B cell (primary cell): ENCODE measurements at regions not wholly inside any gene's neighbourhood (a gene's known extent, or its start where the extent isn't known, plus 50 kb on each side); places are given as distances from the start of the nearest gene placed in this dataset.

Experiments used
- ATAC-seq: fragments of 200-7000 bp; cut with Tn5 transposase; one replicate; pipeline ENCODE4 v1.10.0; 2021; ENCODE audit warnings: low read depth, mild to moderate bottlenecking, moderate number of reproducible peaks, moderate library complexity
- CTCF ChIA-PET: fragments of 350-600 bp; sonication (Branson Sonifier 250); formaldehyde crosslinking; loops from one replicate; lab custom pipeline; 2021; ENCODE audit warnings: antibody characterized with exemption, inconsistent platforms; lab: Charles Lee
- POLR2A ChIA-PET: fragments of 350-600 bp; sonication (Branson Sonifier 250); formaldehyde crosslinking; loops from one replicate; lab custom pipeline; 2021; ENCODE audit warnings: antibody characterized with exemption; lab: Charles Lee
- DNase-seq: peaks from one replicate; pipeline ENCODE4 v3.0.0; 2013
- H2AFZ ChIP-seq: 2 replicates; pipeline ENCODE4 v1.6.1; 2012; ENCODE audit warnings: mild to moderate bottlenecking, low read depth, low read length; ENCODE audit not compliant: insufficient read depth, poor library complexity, severe bottlenecking
- H3K27ac ChIP-seq, 2 donors: 1 replicate in 1 of 2; 2 replicates in 1 of 2; pipeline ENCODE4 v1.5.1; 2012 to 2013; ENCODE audit warnings: low read length in 2 of 2, mild to moderate bottlenecking in 2 of 2, moderate library complexity in 1 of 2
- H3K27me3 ChIP-seq, 4 experiments: fragments of 200-600 bp in 1 of 4; sonication (generic) in 1 of 4; replicated peaks in 1 of 4; 1 replicate in 2 of 4; 2 replicates in 2 of 4; pipeline versions ENCODE4 v1.6.1 to v1.7.0; 2013 to 2016; ENCODE audit warnings: low read length in 3 of 4, mild to moderate bottlenecking in 2 of 4, mixed read lengths in 1 of 4, moderate library complexity in 1 of 4; ENCODE audit not compliant: insufficient read depth in 4 of 4, control insufficient read depth in 3 of 4; ENCODE audit errors: control extremely low read depth in 1 of 4
- H3K36me3 ChIP-seq, 2 experiments: replicated peaks in 1 of 2; 1 replicate in 1 of 2; 2 replicates in 1 of 2; pipeline versions ENCODE4 v1.6.1 to v1.7.1; 2013; ENCODE audit warnings: low read length in 1 of 2; ENCODE audit not compliant: insufficient read depth in 2 of 2, control insufficient read depth in 1 of 2; ENCODE audit errors: control extremely low read depth in 1 of 2, extremely low read depth in 1 of 2
- H3K4me1 ChIP-seq, 2 donors: fragments of 200-600 bp in 1 of 2; sonication (generic) in 1 of 2; 1 replicate in 1 of 2; 2 replicates in 1 of 2; pipeline versions ENCODE4 v1.5.1 to v1.6.1; 2013 to 2017; ENCODE audit warnings: low read length in 2 of 2; ENCODE audit not compliant: control insufficient read depth in 2 of 2, insufficient read depth in 2 of 2
- H3K4me2 ChIP-seq: replicated peaks from 2 replicates; pipeline ENCODE3; 2012; ENCODE audit warnings: mild to moderate bottlenecking, low read depth, low read length; ENCODE audit not compliant: poor library complexity, severe bottlenecking
- H3K4me3 ChIP-seq, 5 experiments: fragments of 200-600 bp in 1 of 5; sonication (generic) in 1 of 5; 1 replicate in 3 of 5; 2 replicates in 2 of 5; pipeline versions ENCODE4 v1.5.1 to v1.7.0; 2011 to 2016; ENCODE audit warnings: low read length in 4 of 5, mild to moderate bottlenecking in 4 of 5, low read depth in 2 of 5, control low read depth in 1 of 5, moderate library complexity in 1 of 5; ENCODE audit not compliant: insufficient read depth in 1 of 5; ENCODE audit errors: control extremely low read depth in 1 of 5, extremely low read depth in 1 of 5
- H3K79me2 ChIP-seq: fragments of 200-600 bp; sonication (generic); one replicate; pipeline ENCODE4 v1.6.0; 2016; ENCODE audit warnings: low read length; ENCODE audit not compliant: control insufficient read depth, insufficient read depth
- H3K9ac ChIP-seq: fragments of 200-600 bp; sonication (generic); 2 replicates; pipeline ENCODE4 v1.6.1; 2017; ENCODE audit warnings: mild to moderate bottlenecking, low read length, moderate library complexity
- H3K9me3 ChIP-seq, 3 donors: one replicate each; pipeline versions ENCODE4 v1.6.1 to v1.7.1; 2013; ENCODE audit warnings: low read length in 2 of 3; ENCODE audit not compliant: control insufficient read depth in 2 of 3, insufficient read depth in 1 of 3; ENCODE audit errors: control extremely low read depth in 1 of 3
- H4K20me1 ChIP-seq: 2 replicates; pipeline ENCODE4 v1.6.0; 2012; ENCODE audit warnings: mild to moderate bottlenecking, low read length; ENCODE audit not compliant: insufficient read depth, control insufficient read depth, poor library complexity, severe bottlenecking
- H3K27ac Mint-ChIP-seq: one replicate; pipeline ENCODE4 v1.8.0; 2021; ENCODE audit warnings: mixed read lengths
- H3K27me3 Mint-ChIP-seq: one replicate; pipeline ENCODE4 v1.8.0; 2021; ENCODE audit warnings: mixed read lengths
- H3K4me1 Mint-ChIP-seq: one replicate; pipeline ENCODE4 v1.8.0; 2021; ENCODE audit warnings: mixed read lengths
- H3K4me3 Mint-ChIP-seq: one replicate; pipeline ENCODE4 v1.8.0; 2021; ENCODE audit warnings: mixed read lengths
- H3K9me3 Mint-ChIP-seq: one replicate; pipeline ENCODE4 v1.8.0; 2022; ENCODE audit warnings: mixed read lengths; ENCODE audit not compliant: insufficient read depth
- CTCF ChIP-seq: fragments of 200-600 bp; IDR thresholded peaks from one replicate; pipeline ENCODE4 v1.8.0; 2022; ENCODE audit warnings: antibody characterized with exemption, mild to moderate bottlenecking
- EZH2 ChIP-seq: IDR thresholded peaks from 2 replicates; pipeline ENCODE4 v1.6.1; 2012; ENCODE audit warnings: borderline replicate concordance, low read depth, mild to moderate bottlenecking, moderate library complexity, low read length; ENCODE audit not compliant: insufficient read depth, poor library complexity, severe bottlenecking
- WGBS: methylation state at CpG from one replicate; pipeline ENCODE4 v1.1.5; 2013; ENCODE audit warnings: missing lambda C conversion rate; ENCODE audit not compliant: insufficient coverage; 5-methylcytosine and 5-hydroxymethylcytosine counted together
- intact Hi-C: fragments of 100-400 bp; cut with micrococcal nuclease; formaldehyde crosslinking; loops from one replicate; pipeline ENCODE4 v1.10.0; 2022

GRCh38 chr6:4450237-4450636 is 314.9 kb upstream of the ECI2 start:
- Histone ChIP-seq H3K9me3 (peaks cover 0 to 20% (median 0%) of the 10 kb centered on the region in 3 donors), H3K9ac (no peak overlapping the region), H3K4me3 (no peak overlapping the region), H3K36me3 (no peaks in the 10 kb centered on the region), H4K20me1 (no peaks in the 10 kb centered on the region), H2AFZ (no peak overlapping the region), H3K4me1 (peaks cover 10 to 11% of the 10 kb centered on the region in 2 donors), H3K27me3 (no peaks in the 10 kb centered on the region), H3K4me2 (no peak overlapping the region), H3K27ac (no peak overlapping the region), H3K79me2 (no peaks in the 10 kb centered on the region)
- TF ChIP-seq CTCF = no peak
- no peak for TF ChIP-seq EZH2
- peaks cover 10% of the 10 kb centered on the region for H3K9me3 Mint-ChIP-seq
- peaks cover 9% of the 10 kb centered on the region for H3K27me3 Mint-ChIP-seq
- intact Hi-C loops = no loop called here
- DNase-seq (no peak), ATAC-seq (no peak)
- CTCF ChIA-PET = interaction anchor here (0.6 kb wide), 1 partner anchor 393 kb away, joined by 3 read pairs; no protein-coding TSS in a partner anchor
- H3K27ac Mint-ChIP-seq = no peak overlapping the region
- peaks cover 28% of the 10 kb centered on the region for H3K4me1 Mint-ChIP-seq
- WGBS = no CpG with 5 or more reads among the region's 1 CpG
- no peak overlapping the region for H3K4me3 Mint-ChIP-seq
- POLR2A ChIA-PET = no interaction called here

GRCh38 chr6:4449409-4449808 is 314.0 kb upstream of the ECI2 start:
- Histone ChIP-seq H3K9ac (no peak overlapping the region), H3K4me2 (no peak overlapping the region), H3K9me3 (peaks cover 0 to 20% (median 0%) of the 10 kb centered on the region in 3 donors), H3K4me3 (no peak overlapping the region), H4K20me1 (no peaks in the 10 kb centered on the region), H3K79me2 (no peaks in the 10 kb centered on the region), H3K27me3 (no peaks in the 10 kb centered on the region), H2AFZ (no peak overlapping the region), H3K27ac (no peak overlapping the region), H3K36me3 (no peaks in the 10 kb centered on the region), H3K4me1 (peaks cover 10 to 11% of the 10 kb centered on the region in 2 donors)
- Mint-ChIP-seq H3K27ac (no peak overlapping the region), H3K9me3 (peaks cover 7% of the 10 kb centered on the region), H3K4me1 (peaks cover 22% of the 10 kb centered on the region), H3K4me3 (no peak overlapping the region), H3K27me3 (peaks cover 9% of the 10 kb centered on the region)
- POLR2A ChIA-PET = no interaction called here
- intact Hi-C loops = loop anchor here (5.0 kb wide), 1 partner anchor 42 kb away; no protein-coding TSS in a partner anchor
- DNase-seq (no peak), ATAC-seq (no peak)
- TF ChIP-seq CTCF = no peak
- TF ChIP-seq EZH2 = no peak
- no CpG with 5 or more reads among the region's 1 CpG for WGBS
- CTCF ChIA-PET = no interaction called here
